ENCODE measurements at regions not wholly inside any gene's neighbourhood (a gene's known extent, or its start where the extent isn't known, plus 50 kb on each side); places are given as distances from the start of the nearest gene placed in this dataset.
A peak's percentile ranks its signal among the peaks of the same experiment; 100 is the strongest.
"Not testable (repeated sequence)": the region's sequence is repeated elsewhere in the genome, so short reads cannot be mapped to it uniquely, and the experiment has no call there.

- H3K4me3 Mint-ChIP-seq; H3K27me3 Mint-ChIP-seq; H3K27ac Mint-ChIP-seq; H3K4me1 Mint-ChIP-seq (ENCODE audit: low read depth); H3K36me3 Mint-ChIP-seq (ENCODE audit: low read depth): not testable (repeated sequence)
- peaks cover 15% of the 10 kb centered on the region for H3K9me3 Mint-ChIP-seq
Measured at GRCh38 chr5:89794504-89794903, 615.1 kb downstream of the CETN3 start.

GRCh38 chr5:89779734-89780133 is 629.8 kb downstream of the CETN3 start:
- H3K36me3 Mint-ChIP-seq (ENCODE audit: low read depth); H3K27me3 Mint-ChIP-seq; H3K4me3 Mint-ChIP-seq; H3K4me1 Mint-ChIP-seq (ENCODE audit: low read depth): not testable (repeated sequence)
- Mint-ChIP-seq H3K9me3 (peaks cover 43% of the 10 kb centered on the region), H3K27ac (peak overlapping the region; percentile 11)

- no peaks in the 10 kb centered on the region for H3K27me3 Mint-ChIP-seq
- no peak overlapping the region for H3K4me3 Mint-ChIP-seq
- H3K9me3 Mint-ChIP-seq = peaks cover 43% of the 10 kb centered on the region
Measured at GRCh38 chr5:89777758-89778157, 631.8 kb downstream of the CETN3 start.

GRCh38 chr5:89769975-89770374 is 639.6 kb downstream of the CETN3 start:
- Mint-ChIP-seq H3K27ac (no peak overlapping the region), H3K36me3 (ENCODE audit: low read depth) (no peaks in the 10 kb centered on the region), H3K9me3 (peaks cover 5% of the 10 kb centered on the region), H3K27me3 (no peaks in the 10 kb centered on the region), H3K4me3 (no peak overlapping the region), H3K4me1 (ENCODE audit: low read depth) (no peaks in the 10 kb centered on the region)

More at GRCh38 chr5:89777758-89778157, 631.8 kb downstream of the CETN3 start:
- Mint-ChIP-seq H3K4me1 (ENCODE audit: low read depth) (no peaks in the 10 kb centered on the region), H3K27ac (no peak overlapping the region), H3K36me3 (ENCODE audit: low read depth) (no peaks in the 10 kb centered on the region)

- Mint-ChIP-seq H3K27ac (no peak overlapping the region), H3K4me1 (ENCODE audit: low read depth) (no peaks in the 10 kb centered on the region), H3K9me3 (peaks cover 4% of the 10 kb centered on the region), H3K4me3 (no peak overlapping the region), H3K27me3 (no peaks in the 10 kb centered on the region), H3K36me3 (ENCODE audit: low read depth) (no peaks in the 10 kb centered on the region)
Measured at GRCh38 chr5:89759802-89760201, 649.8 kb downstream of the CETN3 start.

- no peaks in the 10 kb centered on the region for H3K36me3 Mint-ChIP-seq (ENCODE audit: low read depth)
- H3K4me1 Mint-ChIP-seq (ENCODE audit: low read depth) = no peaks in the 10 kb centered on the region
- H3K4me3 Mint-ChIP-seq = no peak overlapping the region
- H3K27ac Mint-ChIP-seq = no peak overlapping the region
- peaks cover 4% of the 10 kb centered on the region for H3K9me3 Mint-ChIP-seq
- no peaks in the 10 kb centered on the region for H3K27me3 Mint-ChIP-seq
Measured at GRCh38 chr5:89758146-89758545, 651.4 kb downstream of the CETN3 start.

GRCh38 chr5:89756955-89757354 is 652.6 kb downstream of the CETN3 start:
- no peak overlapping the region for H3K27ac Mint-ChIP-seq
- no peaks in the 10 kb centered on the region for H3K27me3 Mint-ChIP-seq
- H3K9me3 Mint-ChIP-seq = no peaks in the 10 kb centered on the region
- H3K4me3 Mint-ChIP-seq = no peak overlapping the region
- H3K36me3 Mint-ChIP-seq (ENCODE audit: low read depth) = no peaks in the 10 kb centered on the region
- no peaks in the 10 kb centered on the region for H3K4me1 Mint-ChIP-seq (ENCODE audit: low read depth)

- H3K27me3 Mint-ChIP-seq = no peaks in the 10 kb centered on the region
- H3K9me3 Mint-ChIP-seq = peaks cover 4% of the 10 kb centered on the region
- no peaks in the 10 kb centered on the region for H3K4me1 Mint-ChIP-seq (ENCODE audit: low read depth)
- H3K27ac Mint-ChIP-seq = no peak overlapping the region
- H3K36me3 Mint-ChIP-seq (ENCODE audit: low read depth) = no peaks in the 10 kb centered on the region
- H3K4me3 Mint-ChIP-seq = no peak overlapping the region
Measured at GRCh38 chr5:89755024-89755423, 654.5 kb downstream of the CETN3 start.

GRCh38 chr5:89735082-89735481 is 674.5 kb downstream of the CETN3 start:
- H3K36me3 Mint-ChIP-seq (ENCODE audit: low read depth) = no peaks in the 10 kb centered on the region
- H3K27ac Mint-ChIP-seq = no peak overlapping the region
- H3K9me3 Mint-ChIP-seq = no peaks in the 10 kb centered on the region
- H3K4me1 Mint-ChIP-seq (ENCODE audit: low read depth) = no peaks in the 10 kb centered on the region
- no peaks in the 10 kb centered on the region for H3K27me3 Mint-ChIP-seq
- H3K4me3 Mint-ChIP-seq = no peak overlapping the region

- Mint-ChIP-seq H3K4me3 (no peak overlapping the region), H3K4me1 (ENCODE audit: low read depth) (peaks cover 9% of the 10 kb centered on the region), H3K9me3 (no peaks in the 10 kb centered on the region), H3K27ac (no peak overlapping the region), H3K36me3 (ENCODE audit: low read depth) (no peaks in the 10 kb centered on the region), H3K27me3 (no peaks in the 10 kb centered on the region)
Measured at GRCh38 chr5:89733772-89734171, 675.8 kb downstream of the CETN3 start.

GRCh38 chr5:89729623-89730301 is 679.8 kb downstream of the CETN3 start:
- no peaks in the 10 kb centered on the region for H3K27me3 Mint-ChIP-seq
- peaks cover 18% of the 10 kb centered on the region for H3K4me1 Mint-ChIP-seq (ENCODE audit: low read depth)
- no peaks in the 10 kb centered on the region for H3K36me3 Mint-ChIP-seq (ENCODE audit: low read depth)
- H3K27ac Mint-ChIP-seq = no peak overlapping the region
- H3K9me3 Mint-ChIP-seq = no peaks in the 10 kb centered on the region
- H3K4me3 Mint-ChIP-seq = no peak overlapping the region

- no peak overlapping the region for H3K4me3 Mint-ChIP-seq
- peaks cover 18% of the 10 kb centered on the region for H3K4me1 Mint-ChIP-seq (ENCODE audit: low read depth)
- no peak overlapping the region for H3K27ac Mint-ChIP-seq
- no peaks in the 10 kb centered on the region for H3K36me3 Mint-ChIP-seq (ENCODE audit: low read depth)
- H3K9me3 Mint-ChIP-seq = no peaks in the 10 kb centered on the region
- H3K27me3 Mint-ChIP-seq = no peaks in the 10 kb centered on the region
Measured at GRCh38 chr5:89728750-89729149, 680.8 kb downstream of the CETN3 start.

GRCh38 chr5:89728134-89728533 is 681.4 kb downstream of the CETN3 start:
- Mint-ChIP-seq H3K4me3 (no peak overlapping the region), H3K36me3 (ENCODE audit: low read depth) (no peaks in the 10 kb centered on the region), H3K9me3 (no peaks in the 10 kb centered on the region), H3K27me3 (no peaks in the 10 kb centered on the region), H3K4me1 (ENCODE audit: low read depth) (peaks cover 18% of the 10 kb centered on the region), H3K27ac (no peak overlapping the region)

GRCh38 chr5:89724379-89725095 is 685.0 kb downstream of the CETN3 start:
- no peak overlapping the region for H3K4me3 Mint-ChIP-seq
- H3K27me3 Mint-ChIP-seq = no peaks in the 10 kb centered on the region
- no peak overlapping the region for H3K27ac Mint-ChIP-seq
- H3K36me3 Mint-ChIP-seq (ENCODE audit: low read depth) = no peaks in the 10 kb centered on the region
- H3K4me1 Mint-ChIP-seq (ENCODE audit: low read depth) = peaks cover 16% of the 10 kb centered on the region
- H3K9me3 Mint-ChIP-seq = no peaks in the 10 kb centered on the region

GRCh38 chr5:89723907-89724306 is 685.6 kb downstream of the CETN3 start:
- H3K27me3 Mint-ChIP-seq = no peaks in the 10 kb centered on the region
- no peaks in the 10 kb centered on the region for H3K36me3 Mint-ChIP-seq (ENCODE audit: low read depth)
- no peaks in the 10 kb centered on the region for H3K9me3 Mint-ChIP-seq
- H3K27ac Mint-ChIP-seq = no peak overlapping the region
- H3K4me1 Mint-ChIP-seq (ENCODE audit: low read depth) = peaks cover 11% of the 10 kb centered on the region
- no peak overlapping the region for H3K4me3 Mint-ChIP-seq

- Mint-ChIP-seq H3K27ac (no peak overlapping the region), H3K9me3 (no peaks in the 10 kb centered on the region), H3K27me3 (no peaks in the 10 kb centered on the region), H3K36me3 (ENCODE audit: low read depth) (no peaks in the 10 kb centered on the region), H3K4me1 (ENCODE audit: low read depth) (no peaks in the 10 kb centered on the region), H3K4me3 (no peak overlapping the region)
Measured at GRCh38 chr5:89722538-89722937, 687.0 kb downstream of the CETN3 start.
